H1 (cell line): ENCODE measurements at regions not wholly inside any gene's neighbourhood (a gene's known extent, or its start where the extent isn't known, plus 50 kb on each side); places are given as distances from the start of the nearest gene placed in this dataset.

Experiments
- CTCF ChIA-PET: fragments of 300-600 bp; sonication (Branson Sonifier 250); formaldehyde crosslinking; loops from one replicate; lab custom pipeline; 2021; ENCODE audit not compliant: partially characterized antibody; lab: Charles Lee
- POLR2A ChIA-PET: fragments of 300-600 bp; sonication (Branson Sonifier 250); formaldehyde crosslinking; loops from one replicate; lab custom pipeline; 2021; ENCODE audit warnings: inconsistent platforms; ENCODE audit not compliant: partially characterized antibody; lab: Charles Lee
- DNase-seq, 2 experiments: peaks; one replicate each; pipeline versions ENCODE4 v3.0.0 to v3.0.0-alpha.2; 2010 to 2022; ENCODE audit warnings: low spot score in 2 of 2, low read depth in 1 of 2, mixed read lengths in 1 of 2
- FAIRE-seq: peaks from 2 replicates; lab custom pipeline; 2011; peaks lifted over from hg19 to GRCh38; lab: Jason Lieb, UNC
- H2AFZ ChIP-seq: 2 replicates; pipeline ENCODE4 v1.8.1; 2012; ENCODE audit warnings: low read length, inconsistent platforms
- H2AK5ac ChIP-seq: 2 replicates; pipeline ENCODE4 v1.6.1; 2013; ENCODE audit warnings: low read depth, low read length
- H2BK120ac ChIP-seq: replicated peaks from 2 replicates; pipeline ENCODE3; 2013; ENCODE audit warnings: low read depth, low read length, inconsistent platforms
- H2BK12ac ChIP-seq: 2 replicates; pipeline ENCODE4 v1.6.1; 2013; ENCODE audit warnings: low read depth, low read length
- H2BK15ac ChIP-seq: 2 replicates; pipeline ENCODE4 v1.6.1; 2013; ENCODE audit warnings: low read length
- H2BK20ac ChIP-seq: 2 replicates; pipeline ENCODE4 v1.6.1; 2013; ENCODE audit warnings: low read length
- H2BK5ac ChIP-seq: 2 replicates; pipeline ENCODE4 v1.6.1; 2013; ENCODE audit warnings: low read depth, low read length
- H3K14ac ChIP-seq: 2 replicates; pipeline ENCODE4 v1.6.1; 2013; ENCODE audit warnings: inconsistent platforms; ENCODE audit not compliant: insufficient read length
- H3K18ac ChIP-seq: 2 replicates; pipeline ENCODE4 v1.6.1; 2013; ENCODE audit warnings: low read length; ENCODE audit errors: extremely low read depth
- H3K23ac ChIP-seq: 2 replicates; pipeline ENCODE4 v1.6.1; 2013; ENCODE audit warnings: inconsistent platforms; ENCODE audit not compliant: insufficient read length
- H3K23me2 ChIP-seq: 2 replicates; pipeline ENCODE4 v1.6.1; 2013; ENCODE audit warnings: low read depth, low read length
- H3K27ac ChIP-seq: 2 replicates; pipeline ENCODE4 v1.6.1; 2011; ENCODE audit warnings: low read depth, low read length, inconsistent platforms
- H3K27me3 ChIP-seq, 4 experiments: replicated peaks in 1 of 4; 1 replicate in 1 of 4; 2 replicates in 3 of 4; pipeline versions ENCODE4 v1.6.1 to v1.8.1; 2011 to 2013; ENCODE audit warnings: low read length in 3 of 4, mild to moderate bottlenecking in 3 of 4, inconsistent platforms in 2 of 4, mixed read lengths in 2 of 4, moderate library complexity in 1 of 4; ENCODE audit not compliant: control insufficient read depth in 3 of 4, insufficient read depth in 3 of 4; ENCODE audit errors: extremely low read depth in 1 of 4
- H3K36me3 ChIP-seq, 4 experiments: 2 replicates each; pipeline versions ENCODE4 v1.6.1 to v1.8.1; 2011 to 2013; ENCODE audit warnings: mild to moderate bottlenecking in 4 of 4, low read length in 3 of 4, moderate library complexity in 2 of 4, control low read depth in 1 of 4, inconsistent platforms in 1 of 4; ENCODE audit not compliant: insufficient read depth in 4 of 4, control insufficient read depth in 2 of 4
- H3K4ac ChIP-seq: replicated peaks from 2 replicates; pipeline ENCODE3; 2013; ENCODE audit warnings: low read length, low read depth, mixed read lengths, inconsistent platforms; ENCODE audit not compliant: insufficient read length
- H3K4me1 ChIP-seq, 4 experiments: replicated peaks in 1 of 4; 1 replicate in 1 of 4; 2 replicates in 3 of 4; pipeline versions ENCODE4 v1.6.1 to v1.8.1; 2011 to 2013; ENCODE audit warnings: low read length in 3 of 4, inconsistent platforms in 2 of 4, mixed read lengths in 1 of 4; ENCODE audit not compliant: insufficient read depth in 4 of 4, control insufficient read depth in 3 of 4
- H3K4me2 ChIP-seq, 2 experiments: 2 replicates each; pipeline versions ENCODE4 v1.6.1 to v1.8.1; 2011 to 2013; ENCODE audit warnings: low read depth in 2 of 2, low read length in 2 of 2, control low read depth in 1 of 2, inconsistent platforms in 1 of 2, mild to moderate bottlenecking in 1 of 2; ENCODE audit not compliant: insufficient read depth in 1 of 2
- H3K4me3 ChIP-seq, 4 experiments: fragments of 200-600, 300-600 bp in 1 of 4; sonication (generic), shearing (Covaris generic), sonication (Bioruptor Twin) in 1 of 4; 2 replicates each; pipeline versions ENCODE4 v1.5.1 to v1.8.1; 2011 to 2016; ENCODE audit warnings: low read length in 4 of 4, low read depth in 3 of 4, control low read depth in 2 of 4, inconsistent platforms in 2 of 4, mild to moderate bottlenecking in 2 of 4, mixed read lengths in 1 of 4, moderate library complexity in 1 of 4; ENCODE audit not compliant: insufficient read depth in 2 of 4; ENCODE audit errors: extremely low read depth in 1 of 4
- H3K56ac ChIP-seq: replicated peaks from 2 replicates; pipeline ENCODE3; 2013; ENCODE audit warnings: low read depth, mild to moderate bottlenecking, mixed read lengths, low read length, inconsistent platforms; ENCODE audit not compliant: insufficient read length
- H3K79me1 ChIP-seq: 2 replicates; pipeline ENCODE4 v1.6.1; 2013; ENCODE audit warnings: low read depth, low read length, control low read depth
- H3K79me2 ChIP-seq, 2 experiments: 2 replicates each; pipeline versions ENCODE4 v1.6.1 to v1.8.1; 2012 to 2013; ENCODE audit warnings: low read length in 2 of 2, mild to moderate bottlenecking in 2 of 2, inconsistent platforms in 1 of 2; ENCODE audit not compliant: insufficient read depth in 2 of 2, control insufficient read depth in 1 of 2
- H3K9ac ChIP-seq, 4 experiments: replicated peaks in 1 of 4; 1 replicate in 1 of 4; 2 replicates in 3 of 4; pipeline versions ENCODE4 v1.6.1 to v1.8.1; 2011 to 2013; ENCODE audit warnings: low read depth in 3 of 4, low read length in 3 of 4, control low read depth in 2 of 4, mild to moderate bottlenecking in 2 of 4, moderate library complexity in 2 of 4, inconsistent platforms in 1 of 4; ENCODE audit errors: extremely low read depth in 1 of 4
- H3K9me3 ChIP-seq, 2 experiments: 2 replicates each; pipeline versions ENCODE4 v1.6.1 to v1.8.1; 2012 to 2013; ENCODE audit warnings: mild to moderate bottlenecking in 2 of 2, moderate library complexity in 2 of 2, control low read depth in 1 of 2, inconsistent platforms in 1 of 2, low read depth in 1 of 2, low read length in 1 of 2, mixed read lengths in 1 of 2; ENCODE audit not compliant: insufficient read depth in 2 of 2
- H4K20me1 ChIP-seq, 2 experiments: replicated peaks in 1 of 2; 2 replicates each; pipeline versions ENCODE3 to v1.8.1; 2011 to 2013; ENCODE audit warnings: inconsistent platforms in 2 of 2, low read length in 2 of 2, mild to moderate bottlenecking in 1 of 2; ENCODE audit not compliant: insufficient read depth in 2 of 2, control insufficient read depth in 1 of 2
- H4K5ac ChIP-seq: 2 replicates; pipeline ENCODE4 v1.6.1; 2013; ENCODE audit warnings: low read length, low read depth, mixed read lengths, inconsistent platforms; ENCODE audit not compliant: insufficient read length
- H4K8ac ChIP-seq: 2 replicates; pipeline ENCODE4 v1.8.0; 2013; ENCODE audit warnings: mild to moderate bottlenecking, moderate library complexity, low read length, inconsistent platforms; ENCODE audit not compliant: insufficient read depth; ENCODE audit errors: extremely low read depth
- H4K91ac ChIP-seq: replicated peaks from 2 replicates; pipeline ENCODE3; 2013; ENCODE audit warnings: low read length, mixed read lengths, inconsistent platforms; ENCODE audit not compliant: insufficient read length
- BACH1 ChIP-seq: IDR thresholded peaks from 2 replicates; pipeline ENCODE4 v1.6.1; 2012; ENCODE audit warnings: low read length, improper control_type of control experiment
- CHD1 ChIP-seq: IDR thresholded peaks from 2 replicates; pipeline ENCODE4 v1.6.1; 2012; ENCODE audit warnings: low read depth, low read length, improper control_type of control experiment
- CTBP2 ChIP-seq: IDR thresholded peaks from 2 replicates; pipeline ENCODE4 v1.7.0; 2011; ENCODE audit warnings: borderline replicate concordance, mild to moderate bottlenecking, moderate library complexity, mixed read lengths, low read length; ENCODE audit not compliant: insufficient read depth, insufficient read length
- EP300 ChIP-seq, 2 experiments: IDR thresholded peaks; 1 replicate in 1 of 2; 2 replicates in 1 of 2; pipeline ENCODE4 v1.6.1; 2011 to 2012; ENCODE audit warnings: low read depth in 2 of 2, low read length in 2 of 2, mild to moderate bottlenecking in 2 of 2, borderline replicate concordance in 1 of 2, inconsistent platforms in 1 of 2, moderate library complexity in 1 of 2
- POU5F1 ChIP-seq: IDR thresholded peaks from 2 replicates; pipeline ENCODE4 v1.6.1; 2011; ENCODE audit warnings: low read depth, mild to moderate bottlenecking, low read length, moderate library complexity
- SIN3A ChIP-seq, 2 experiments: IDR thresholded peaks in 1 of 2; conservative IDR thresholded peaks in 1 of 2; 2 replicates each; pipeline ENCODE4 v1.6.1; 2011 to 2012; ENCODE audit warnings: low read length in 2 of 2, improper control_type of control experiment in 1 of 2, low read depth in 1 of 2, mild to moderate bottlenecking in 1 of 2
- SP4 ChIP-seq: IDR thresholded peaks from 2 replicates; pipeline ENCODE4 v1.6.1; 2012; ENCODE audit warnings: low read length, inconsistent platforms
- TAF1 ChIP-seq: IDR thresholded peaks from 2 replicates; pipeline ENCODE4 v1.6.1; 2011; ENCODE audit warnings: mild to moderate bottlenecking, low read depth, low read length
- TCF12 ChIP-seq: IDR thresholded peaks from 2 replicates; pipeline ENCODE4 v1.6.1; 2011; ENCODE audit warnings: low read depth, mild to moderate bottlenecking, low read length
- WGBS, 2 experiments: shearing (Covaris generic) in 1 of 2; methylation state at CpG; one replicate each; pipeline versions ENCODE4 v1.1.6 to v1.1.7; 2013 to 2015; ENCODE audit warnings: low lambda C conversion rate in 2 of 2, mixed read lengths in 2 of 2, inconsistent platforms in 1 of 2, low coverage in 1 of 2, missing lambda C conversion rate in 1 of 2; ENCODE audit not compliant: insufficient replicate concordance in 2 of 2, insufficient coverage in 1 of 2, insufficient read length in 1 of 2; ENCODE audit errors: extremely low coverage in 1 of 2, missing lambda C conversion rate in 1 of 2; 5-methylcytosine and 5-hydroxymethylcytosine counted together
- TF ChIP-seq, protein P1 (sequence below): IDR thresholded peaks from 2 replicates; pipeline ENCODE4 v1.6.1; 2012; ENCODE audit warnings: inconsistent platforms

DNA sequence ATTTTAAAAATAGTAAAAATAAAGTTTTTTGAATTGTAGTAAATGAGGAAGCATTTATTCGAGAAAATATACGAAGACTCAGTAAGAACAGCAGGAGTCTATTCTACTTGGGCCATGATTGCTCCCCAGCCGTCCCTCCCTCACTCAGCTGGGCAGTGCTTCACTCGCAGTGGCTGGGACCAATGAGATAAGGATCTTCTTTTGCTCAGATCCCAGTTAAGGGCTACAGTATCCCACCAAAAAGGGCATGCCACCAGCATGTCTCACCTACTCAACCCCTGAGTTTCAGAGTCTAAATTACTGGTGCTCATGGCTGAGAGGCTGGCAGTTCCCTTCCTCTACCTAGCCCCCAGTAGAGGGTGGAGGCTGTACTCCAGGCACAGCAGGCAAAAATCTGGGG is 455.7 kb upstream of the PFKP start:
- no peak overlapping the region for H4K91ac ChIP-seq
- H4K5ac ChIP-seq: no peak overlapping the region
- no peak overlapping the region for H3K56ac ChIP-seq
- FAIRE-seq (no peak), DNase-seq (no peak)
- H3K18ac ChIP-seq: no peak overlapping the region
- H4K8ac ChIP-seq: no peak overlapping the region
- H3K4me1 ChIP-seq: peaks cover 0 to 4% (median 1%) of the 10 kb centered on the region in 4 experiments; a peak in 2 of 7 replicates
- H3K79me1 ChIP-seq: no peaks in the 10 kb centered on the region
- H2AFZ ChIP-seq: peak overlapping the region; percentile 77; the same call in 1 of the 2 replicates
- H3K4me3 ChIP-seq: no peak overlapping the region
- peaks cover 1 to 3% of the 10 kb centered on the region in 2 experiments; a peak in 2 of 4 replicates for H3K9me3 ChIP-seq
- H2AK5ac ChIP-seq: no peak overlapping the region
- POLR2A ChIA-PET: no interaction called here
- no peak overlapping the region for H2BK5ac ChIP-seq
- H3K4ac ChIP-seq: no peak overlapping the region
- H3K9ac ChIP-seq: no peak overlapping the region
- no peaks in the 10 kb centered on the region for H3K79me2 ChIP-seq
- H3K4me2 ChIP-seq: no peak overlapping the region
- H3K27ac ChIP-seq: no peak overlapping the region
- H3K23me2 ChIP-seq: no peaks in the 10 kb centered on the region
- WGBS, 2 experiments: 96 to 100% methylated on average over 2 to 4 of the region's 4 CpGs
- no peaks in the 10 kb centered on the region for H4K20me1 ChIP-seq
- H3K23ac ChIP-seq: no peak overlapping the region
- no peak overlapping the region for H2BK15ac ChIP-seq
- H2BK12ac ChIP-seq: peak overlapping the region; percentile 64; the same call in 1 of the 2 replicates
- no peaks in the 10 kb centered on the region for H3K36me3 ChIP-seq
- H3K14ac ChIP-seq: no peak overlapping the region
- no peaks in the 10 kb centered on the region for H3K27me3 ChIP-seq
- H2BK120ac ChIP-seq: no peak overlapping the region
- CTCF ChIA-PET: interaction anchor here (1.5 kb wide), 1 partner anchor 8 kb away, joined by 6 read pairs; no protein-coding TSS in a partner anchor
- no peak overlapping the region for H2BK20ac ChIP-seq
- TF ChIP-seq BACH1 (no peak), TCF12 (no peak), SIN3A (conservative IDR thresholded peaks at IDR 0.05 in 1 of 2, IDR thresholded peaks at IDR 0.05 in 1 of 2; ENCODE audit: low read depth in 1 of 2, low read length in 2 of 2) (no peak), SP4 (no peak), CHD1 (no peak), TAF1 (no peak), EP300 (IDR thresholded peaks at IDR 0.05; ENCODE audit: borderline replicate concordance in 1 of 2, low read depth in 2 of 2, low read length in 2 of 2) (no peak), POU5F1 (no peak), CTBP2 (no peak)
- TF ChIP-seq, protein P1, sequence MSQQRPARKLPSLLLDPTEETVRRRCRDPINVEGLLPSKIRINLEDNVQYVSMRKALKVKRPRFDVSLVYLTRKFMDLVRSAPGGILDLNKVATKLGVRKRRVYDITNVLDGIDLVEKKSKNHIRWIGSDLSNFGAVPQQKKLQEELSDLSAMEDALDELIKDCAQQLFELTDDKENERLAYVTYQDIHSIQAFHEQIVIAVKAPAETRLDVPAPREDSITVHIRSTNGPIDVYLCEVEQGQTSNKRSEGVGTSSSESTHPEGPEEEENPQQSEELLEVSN: no peak
